Kidney (tissue), 13 donors: ENCODE measurements at regions not wholly inside any gene's neighbourhood (a gene's known extent, or its start where the extent isn't known, plus 50 kb on each side); places are given as distances from the start of the nearest gene placed in this dataset.

Experiments
- DNase-seq, 5 donors: peaks; one replicate each; pipeline ENCODE4 v3.0.0-alpha.2; 2013 to 2020
- FAIRE-seq: peaks from 2 replicates; lab custom pipeline; 2012; peaks lifted over from hg19 to GRCh38; lab: Jason Lieb, UNC
- H3K27ac ChIP-seq, 2 donors: one replicate each; pipeline ENCODE4 v1.7.0; 2013; ENCODE audit warnings: low read depth in 2 of 2, low read length in 2 of 2, inconsistent platforms in 1 of 2
- H3K27me3 ChIP-seq: one replicate; pipeline ENCODE4 v1.7.1; 2013; ENCODE audit warnings: low read length, inconsistent platforms; ENCODE audit not compliant: control insufficient read depth, insufficient read depth
- H3K36me3 ChIP-seq, 3 donors: one replicate each; pipeline versions ENCODE4 v1.7.0 to v1.7.1; 2013; ENCODE audit warnings: low read length in 3 of 3, control low read depth in 1 of 3, inconsistent platforms in 1 of 3; ENCODE audit not compliant: insufficient read depth in 3 of 3, control insufficient read depth in 2 of 3
- H3K4me1 ChIP-seq, 3 donors: one replicate each; pipeline versions ENCODE4 v1.7.0 to v1.7.1; 2013; ENCODE audit warnings: low read length in 3 of 3, inconsistent platforms in 1 of 3, low read depth in 1 of 3; ENCODE audit not compliant: control insufficient read depth in 2 of 3, insufficient read depth in 2 of 3
- H3K4me3 ChIP-seq, 3 donors: one replicate each; pipeline versions ENCODE4 v1.7.0 to v1.8.1; 2013; ENCODE audit warnings: low read length in 3 of 3, control low read depth in 1 of 3, inconsistent platforms in 1 of 3
- H3K9ac ChIP-seq, 3 donors: one replicate each; pipeline versions ENCODE4 v1.7.0 to v1.7.1; 2013; ENCODE audit warnings: low read length in 3 of 3, control low read depth in 1 of 3, inconsistent platforms in 1 of 3
- H3K9me3 ChIP-seq, 3 donors: one replicate each; pipeline versions ENCODE4 v1.7.0 to v1.7.1; 2013; ENCODE audit warnings: low read length in 3 of 3, control low read depth in 1 of 3, inconsistent platforms in 1 of 3; ENCODE audit not compliant: control insufficient read depth in 2 of 3, insufficient read depth in 1 of 3
- CTCF ChIP-seq: IDR thresholded peaks from 3 replicates; pipeline ENCODE4 v1.5.1; 2012; ENCODE audit warnings: mild to moderate bottlenecking, moderate library complexity, borderline replicate concordance; ENCODE audit not compliant: insufficient read depth; ENCODE audit errors: extremely low read depth
- intact Hi-C: fragments of 100-400 bp; cut with DNase I; formaldehyde crosslinking; loops from one replicate; pipeline ENCODE4 v1.11.1; 2022
- donor health status: control.
- donor health status: control.
- donor health status: control.
- donor health status: control.
- donor health status: control.
- donor health status: DM: yes; HTN: yes; CAD: no.
- donor health status: Normal renal cell carcinoma (clear cell type).

GRCh38 chr13:91154558-91155353 lies 192.7 kb upstream of the MIR17HG start:
- Histone ChIP-seq H3K4me1 (no peaks in the 10 kb centered on the region), H3K9me3 (no peaks in the 10 kb centered on the region), H3K9ac (no peak overlapping the region), H3K36me3 (no peaks in the 10 kb centered on the region), H3K27ac (peak overlapping the region; percentile 15 to 55), H3K4me3 (peak overlapping the region in 2 of 3 donors; percentile 38 to 44), H3K27me3 (no peaks in the 10 kb centered on the region)
- TF ChIP-seq CTCF = no peak
- no peak for DNase-seq
- FAIRE-seq = no peak
- intact Hi-C loops = no loop called here

- Histone ChIP-seq H3K4me3 (peak overlapping the region in 2 of 3 donors; percentile 37 to 38), H3K27ac (peak overlapping the region; percentile 40 to 55), H3K9me3 (no peaks in the 10 kb centered on the region), H3K36me3 (no peaks in the 10 kb centered on the region), H3K9ac (no peak overlapping the region), H3K27me3 (no peaks in the 10 kb centered on the region), H3K4me1 (no peaks in the 10 kb centered on the region)
- intact Hi-C loops = no loop called here
- DNase-seq (peak in 1 of 5 donors; percentile 58), FAIRE-seq (no peak)
- no peak for TF ChIP-seq CTCF
Observed at GRCh38 chr13:91155512-91156114, 191.9 kb upstream of the MIR17HG start.

GRCh38 chr13:91157273-91158016 lies 190.0 kb upstream of the MIR17HG start:
- Histone ChIP-seq H3K27ac (no peak overlapping the region), H3K4me3 (no peak overlapping the region), H3K36me3 (no peaks in the 10 kb centered on the region), H3K9ac (no peak overlapping the region), H3K4me1 (no peaks in the 10 kb centered on the region), H3K27me3 (no peaks in the 10 kb centered on the region), H3K9me3 (no peaks in the 10 kb centered on the region)
- intact Hi-C loops = no loop called here
- FAIRE-seq (no peak), DNase-seq (no peak)
- TF ChIP-seq CTCF = no peak
